Activated CD4-positive, alpha-beta T cell treated with anti-CD3 and anti-CD28 coated beads, Interleukin-2, amount 50 U/mL, for 4 hours (primary cell): ENCODE measurements at regions not wholly inside any gene's neighbourhood (a gene's known extent, or its start where the extent isn't known, plus 50 kb on each side); places are given as distances from the start of the nearest gene placed in this dataset.
"Not testable (repeated sequence)": the region's sequence is repeated elsewhere in the genome, so short reads cannot be mapped to it uniquely, and the experiment has no call there.

Source experiments
- DNase-seq, 2 experiments: peaks; one replicate each; pipeline ENCODE4 v3.0.0-alpha.2; 2020

- no peak for DNase-seq
Observed at GRCh38 chr13:88436974-88437373, 765.8 kb downstream of the SLITRK5 start.

GRCh38 chr13:88450515-88450914 is 779.3 kb downstream of the SLITRK5 start:
- no peak for DNase-seq

GRCh38 chr13:88456151-88456550 is 785.0 kb downstream of the SLITRK5 start:
- DNase-seq = no peak

- no peak for DNase-seq
Observed at GRCh38 chr13:88459331-88459730, 788.2 kb downstream of the SLITRK5 start.

GRCh38 chr13:88461272-88462009 is 790.3 kb downstream of the SLITRK5 start:
- no peak for DNase-seq

- DNase-seq = no peak
Observed at GRCh38 chr13:88464851-88465250, 793.7 kb downstream of the SLITRK5 start.

- no peak for DNase-seq
Observed at GRCh38 chr13:88472316-88472715, 801.1 kb downstream of the SLITRK5 start.

GRCh38 chr13:88483202-88483601 is 812.0 kb downstream of the SLITRK5 start:
- no peak for DNase-seq

GRCh38 chr13:88507909-88508308 is 836.7 kb downstream of the SLITRK5 start:
- DNase-seq = no peak

GRCh38 chr13:88512993-88513392 is 841.8 kb downstream of the SLITRK5 start:
- DNase-seq = not testable (repeated sequence)

GRCh38 chr13:88526186-88526852 is 855.1 kb downstream of the SLITRK5 start:
- DNase-seq = no peak

- no peak for DNase-seq
Observed at GRCh38 chr13:88526853-88527215, 855.7 kb downstream of the SLITRK5 start.

- no peak for DNase-seq
Observed at GRCh38 chr13:88541994-88542393, 870.8 kb downstream of the SLITRK5 start.

- DNase-seq = no peak
Observed at GRCh38 chr13:88544836-88545235, 873.7 kb downstream of the SLITRK5 start.

GRCh38 chr13:88552966-88553365 is 881.8 kb downstream of the SLITRK5 start:
- DNase-seq = no peak

- DNase-seq = no peak
Observed at GRCh38 chr13:88565566-88565965, 894.4 kb downstream of the SLITRK5 start.

GRCh38 chr13:88585861-88586260 is 914.7 kb downstream of the SLITRK5 start:
- no peak for DNase-seq

- no peak for DNase-seq
Observed at GRCh38 chr13:88586263-88586662, 915.1 kb downstream of the SLITRK5 start.

- DNase-seq = no peak
Observed at GRCh38 chr13:88590574-88590973, 919.4 kb downstream of the SLITRK5 start.

- no peak for DNase-seq
Observed at GRCh38 chr13:88592105-88592504, 920.9 kb downstream of the SLITRK5 start.

- no peak for DNase-seq
Observed at GRCh38 chr13:88601949-88602348, 930.8 kb downstream of the SLITRK5 start.

GRCh38 chr13:88602786-88603777 is 931.9 kb downstream of the SLITRK5 start:
- no peak for DNase-seq

GRCh38 chr13:88617176-88617575 is 946.0 kb downstream of the SLITRK5 start:
- no peak for DNase-seq
